Progenitor cell of endocrine pancreas (in vitro differentiated cells): ENCODE measurements at regions not wholly inside any gene's neighbourhood (a gene's known extent, or its start where the extent isn't known, plus 50 kb on each side); places are given as distances from the start of the nearest gene placed in this dataset.
"Not testable (repeated sequence)": the region's sequence is repeated elsewhere in the genome, so short reads cannot be mapped to it uniquely, and the experiment has no call there.

Source experiments
- DNase-seq: peaks from one replicate; pipeline ENCODE4 v3.0.0; 2021; ENCODE audit warnings: low spot score; ENCODE audit not compliant: unreplicated experiment
- H3K27ac Mint-ChIP-seq: 2 replicates; pipeline ENCODE4 v1.8.0; 2021; ENCODE audit warnings: mild to moderate bottlenecking, moderate library complexity, mixed read lengths
- H3K27me3 Mint-ChIP-seq: 2 replicates; pipeline ENCODE4 v1.8.0; 2021; ENCODE audit warnings: mixed read lengths
- H3K36me3 Mint-ChIP-seq: 2 replicates; pipeline ENCODE4 v1.8.0; 2022; ENCODE audit warnings: mixed read lengths; ENCODE audit not compliant: insufficient read depth
- H3K4me1 Mint-ChIP-seq: 2 replicates; pipeline ENCODE4 v1.8.0; 2021; ENCODE audit warnings: low read depth, mixed read lengths
- H3K4me3 Mint-ChIP-seq: 2 replicates; pipeline ENCODE4 v1.8.0; 2021; ENCODE audit warnings: low read depth, mild to moderate bottlenecking, moderate library complexity, mixed read lengths
- H3K9me3 Mint-ChIP-seq: 2 replicates; pipeline ENCODE4 v1.8.0; 2021; ENCODE audit warnings: low read depth, mixed read lengths
- TF ChIP-seq, protein P1 (sequence below): fragments of 200-600 bp; sonication (generic); IDR thresholded peaks from one replicate; pipeline ENCODE4 v1.5.0; 2021; ENCODE audit warnings: antibody characterized with exemption, mild to moderate bottlenecking; ENCODE audit not compliant: unreplicated experiment

- Mint-ChIP-seq H3K27ac (no peak overlapping the region), H3K4me3 (peak overlapping the region; percentile 19), H3K27me3 (no peaks in the 10 kb centered on the region), H3K4me1 (peaks cover 24% of the 10 kb centered on the region), H3K9me3 (peaks cover 4% of the 10 kb centered on the region), H3K36me3 (no peaks in the 10 kb centered on the region)
- TF ChIP-seq, protein P1, sequence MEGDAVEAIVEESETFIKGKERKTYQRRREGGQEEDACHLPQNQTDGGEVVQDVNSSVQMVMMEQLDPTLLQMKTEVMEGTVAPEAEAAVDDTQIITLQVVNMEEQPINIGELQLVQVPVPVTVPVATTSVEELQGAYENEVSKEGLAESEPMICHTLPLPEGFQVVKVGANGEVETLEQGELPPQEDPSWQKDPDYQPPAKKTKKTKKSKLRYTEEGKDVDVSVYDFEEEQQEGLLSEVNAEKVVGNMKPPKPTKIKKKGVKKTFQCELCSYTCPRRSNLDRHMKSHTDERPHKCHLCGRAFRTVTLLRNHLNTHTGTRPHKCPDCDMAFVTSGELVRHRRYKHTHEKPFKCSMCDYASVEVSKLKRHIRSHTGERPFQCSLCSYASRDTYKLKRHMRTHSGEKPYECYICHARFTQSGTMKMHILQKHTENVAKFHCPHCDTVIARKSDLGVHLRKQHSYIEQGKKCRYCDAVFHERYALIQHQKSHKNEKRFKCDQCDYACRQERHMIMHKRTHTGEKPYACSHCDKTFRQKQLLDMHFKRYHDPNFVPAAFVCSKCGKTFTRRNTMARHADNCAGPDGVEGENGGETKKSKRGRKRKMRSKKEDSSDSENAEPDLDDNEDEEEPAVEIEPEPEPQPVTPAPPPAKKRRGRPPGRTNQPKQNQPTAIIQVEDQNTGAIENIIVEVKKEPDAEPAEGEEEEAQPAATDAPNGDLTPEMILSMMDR = no peak
- no peak for DNase-seq
Measured at GRCh38 chr3:187507905-187508304, 139.7 kb downstream of the RTP4 start.

GRCh38 chr3:187507266-187507665 is 139.1 kb downstream of the RTP4 start:
- no peak for DNase-seq
- Mint-ChIP-seq H3K4me1 (peaks cover 24% of the 10 kb centered on the region), H3K36me3 (no peaks in the 10 kb centered on the region), H3K27ac (peak overlapping the region; percentile 53), H3K27me3 (no peaks in the 10 kb centered on the region), H3K4me3 (peak overlapping the region; percentile 29), H3K9me3 (peaks cover 2% of the 10 kb centered on the region)
- TF ChIP-seq, protein P1 = no peak

DNA sequence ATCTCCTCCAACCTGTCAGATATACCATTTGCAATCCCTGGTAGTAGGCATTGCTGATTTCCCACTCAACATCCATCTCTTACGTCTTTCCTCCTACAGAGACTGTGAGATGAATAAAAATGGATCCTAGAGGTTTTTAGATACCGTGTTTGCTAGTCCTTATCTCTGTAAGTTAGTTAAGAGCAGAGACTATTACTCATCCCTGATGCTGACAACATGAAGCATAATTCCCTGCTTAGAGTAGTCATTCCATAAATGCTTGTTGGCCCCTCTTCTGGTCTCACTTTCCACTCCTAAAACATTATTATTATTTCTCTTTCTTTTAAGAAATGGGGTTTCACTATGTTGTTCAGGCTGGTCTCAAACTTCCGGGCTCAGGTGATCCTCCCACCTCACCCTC is 136.2 kb downstream of the RTP4 start:
- peaks cover 31% of the 10 kb centered on the region for H3K4me1 Mint-ChIP-seq
- DNase-seq = no peak
- no peak overlapping the region for H3K4me3 Mint-ChIP-seq
- H3K27ac Mint-ChIP-seq = no peak overlapping the region
- TF ChIP-seq, protein P1 = no peak
- no peaks in the 10 kb centered on the region for H3K36me3 Mint-ChIP-seq
- H3K27me3 Mint-ChIP-seq = no peaks in the 10 kb centered on the region
- no peaks in the 10 kb centered on the region for H3K9me3 Mint-ChIP-seq

GRCh38 chr3:187498211-187498724 is 130.1 kb downstream of the RTP4 start:
- H3K36me3 Mint-ChIP-seq = no peaks in the 10 kb centered on the region
- TF ChIP-seq, protein P1 = no peak
- no peaks in the 10 kb centered on the region for H3K27me3 Mint-ChIP-seq
- peaks cover 7% of the 10 kb centered on the region for H3K4me1 Mint-ChIP-seq
- no peak overlapping the region for H3K27ac Mint-ChIP-seq
- no peak for DNase-seq
- H3K4me3 Mint-ChIP-seq = no peak overlapping the region
- peaks cover 16% of the 10 kb centered on the region for H3K9me3 Mint-ChIP-seq

- Mint-ChIP-seq H3K4me3 (no peak overlapping the region), H3K4me1 (peaks cover 7% of the 10 kb centered on the region), H3K9me3 (peaks cover 22% of the 10 kb centered on the region), H3K27ac (no peak overlapping the region), H3K27me3 (no peaks in the 10 kb centered on the region), H3K36me3 (peaks cover 2% of the 10 kb centered on the region)
- DNase-seq = no peak
- TF ChIP-seq, protein P1 = no peak
Measured at GRCh38 chr3:187497052-187497451, 128.9 kb downstream of the RTP4 start.

GRCh38 chr3:187494056-187494455 is 125.9 kb downstream of the RTP4 start:
- H3K4me3 Mint-ChIP-seq, H3K27me3 Mint-ChIP-seq, DNase-seq, H3K4me1 Mint-ChIP-seq, H3K27ac Mint-ChIP-seq, H3K36me3 Mint-ChIP-seq: not testable (repeated sequence)
- peaks cover 29% of the 10 kb centered on the region for H3K9me3 Mint-ChIP-seq
